Uterus (tissue), 2 donors: ENCODE measurements at regions not wholly inside any gene's neighbourhood (a gene's known extent, or its start where the extent isn't known, plus 50 kb on each side); places are given as distances from the start of the nearest gene placed in this dataset.

Experiments
- CTCF ChIP-seq, 4 experiments: fragments of 200-600 bp in 2 of 4; fragments of 450-650 bp in 2 of 4; sonication (generic) in 2 of 4; IDR thresholded peaks; one replicate each; pipeline ENCODE4 v1.5.1; 2016 to 2019; ENCODE audit warnings: antibody characterized with exemption in 4 of 4, mild to moderate bottlenecking in 2 of 4, moderate library complexity in 1 of 4
- POLR2A ChIP-seq, 2 donors: fragments of 450-650 bp; IDR thresholded peaks; one replicate each; pipeline ENCODE4 v1.6.1; 2016; ENCODE audit warnings: antibody characterized with exemption in 2 of 2, mild to moderate bottlenecking in 1 of 2, moderate library complexity in 1 of 2

- no peak for TF ChIP-seq CTCF (IDR thresholded peaks at IDR 0.05)
- TF ChIP-seq POLR2A (IDR thresholded peaks at IDR 0.05) = no peak
Measured at GRCh38 chr21:15141261-15141970, 76.6 kb upstream of the NRIP1 start.
